OCI-LY7 (cell line): ENCODE measurements at regions not wholly inside any gene's neighbourhood (a gene's known extent, or its start where the extent isn't known, plus 50 kb on each side); places are given as distances from the start of the nearest gene placed in this dataset.

Experiments
- BruUV-seq: library from RNA; stranded (reverse); fragments of 400-500 nt; replicated peaks from 2 replicates; lab custom pipeline; 2021; lab: Mats Ljungman, UMichigan
- CTCF ChIA-PET: fragments of 300-600 bp; sonication (Branson Sonifier 250); formaldehyde crosslinking; loops from one replicate; lab custom pipeline; 2022; ENCODE audit warnings: antibody characterized with exemption; ENCODE audit not compliant: unreplicated experiment; lab: Charles Lee
- POLR2A ChIA-PET: fragments of 300-600 bp; sonication (Branson Sonifier 250); formaldehyde crosslinking; loops from one replicate; lab custom pipeline; 2022; ENCODE audit warnings: antibody characterized with exemption; lab: Charles Lee
- DNase-seq: peaks from one replicate; pipeline ENCODE4 v3.0.0-alpha.2; 2015; ENCODE audit warnings: low spot score
- H2AFZ ChIP-seq: fragments of 200-600 bp; sonication (generic), shearing (Covaris generic); 2 replicates; pipeline ENCODE4 v1.6.1; 2014; ENCODE audit warnings: mild to moderate bottlenecking, antibody characterized with exemption, low read length, moderate library complexity
- H3K27ac ChIP-seq: fragments of 200-600 bp; sonication (generic); 2 replicates; pipeline ENCODE4 v1.5.1; 2014; ENCODE audit warnings: mixed run types, low read depth, mild to moderate bottlenecking, moderate library complexity, low read length, inconsistent platforms; ENCODE audit not compliant: poor library complexity, severe bottlenecking
- H3K36me3 ChIP-seq: fragments of 200-600 bp; sonication (generic); 2 replicates; pipeline ENCODE4 v1.6.1; 2014; ENCODE audit warnings: mild to moderate bottlenecking, antibody characterized with exemption, low read length, moderate library complexity, mixed read lengths; ENCODE audit not compliant: insufficient read depth
- H3K4me1 ChIP-seq: fragments of 200-600 bp; sonication (generic); 2 replicates; pipeline ENCODE4 v1.5.1; 2014; ENCODE audit warnings: mild to moderate bottlenecking, low read length; ENCODE audit not compliant: insufficient read depth, poor library complexity, severe bottlenecking
- H3K4me2 ChIP-seq: fragments of 200-600 bp; sonication (generic); 2 replicates; pipeline ENCODE4 v1.6.1; 2014; ENCODE audit warnings: mild to moderate bottlenecking, low read length
- H3K4me3 ChIP-seq: fragments of 200-600 bp; sonication (generic); 2 replicates; pipeline ENCODE4 v1.5.1; 2014; ENCODE audit warnings: mild to moderate bottlenecking, low read depth, low read length; ENCODE audit not compliant: poor library complexity, severe bottlenecking
- H3K79me2 ChIP-seq: fragments of 200-600 bp; sonication (generic); 2 replicates; pipeline ENCODE4 v1.6.1; 2016; ENCODE audit warnings: low read depth, mild to moderate bottlenecking, low read length, moderate library complexity, mixed read lengths; ENCODE audit not compliant: insufficient read depth
- H3K9me2 ChIP-seq: fragments of 200-600 bp; sonication (generic); 2 replicates; pipeline ENCODE4 v1.6.1; 2016; ENCODE audit warnings: mild to moderate bottlenecking, low read length, mixed read lengths; ENCODE audit not compliant: insufficient read depth
- H3K9me3 ChIP-seq: fragments of 200-600 bp; sonication (generic); 2 replicates; pipeline ENCODE4 v1.6.1; 2014; ENCODE audit warnings: mild to moderate bottlenecking, mixed run types, low read length, mixed read lengths
- H4K20me1 ChIP-seq: fragments of 200-600 bp; sonication (generic); 2 replicates; pipeline ENCODE4 v1.6.1; 2014; ENCODE audit warnings: mild to moderate bottlenecking, antibody characterized with exemption, low read length, moderate library complexity, mixed read lengths; ENCODE audit not compliant: insufficient read depth
- EZH2phosphoT487 ChIP-seq: fragments of 200-600 bp; sonication (generic); IDR thresholded peaks from 2 replicates; pipeline ENCODE4 v1.6.1; 2018; ENCODE audit warnings: low read depth, borderline replicate concordance, mild to moderate bottlenecking, mixed run types, antibody characterized with exemption, low read length, moderate library complexity, mixed read lengths
- intact Hi-C: fragments of 100-400 bp; cut with micrococcal nuclease; formaldehyde crosslinking; loops from one replicate; pipeline ENCODE4 v1.10.0; 2022; ENCODE audit not compliant: unreplicated experiment
- TF ChIP-seq, protein P1 (sequence below): fragments of 200-600 bp; sonication (generic); conservative IDR thresholded peaks from 2 replicates; pipeline ENCODE4 v1.5.1; 2014; ENCODE audit warnings: mild to moderate bottlenecking, antibody characterized with exemption, low read length, moderate library complexity, mixed read lengths

GRCh38 chr16:89033796-89034572, 57.0 kb upstream of the CBFA2T3 start:
- no peak for DNase-seq
- no peaks in the 10 kb centered on the region for H3K9me2 ChIP-seq
- no peak overlapping the region for H2AFZ ChIP-seq
- no peak overlapping the region for H3K27ac ChIP-seq
- no peaks in the 10 kb centered on the region for H4K20me1 ChIP-seq
- ChIA-PET CTCF (interaction anchor here (0.6 to 0.7 kb wide), 2 partner anchors 18 to 50 kb away, joined by 3 to 5 read pairs; no protein-coding TSS in a partner anchor), POLR2A (no interaction called here)
- no peaks in the 10 kb centered on the region for H3K9me3 ChIP-seq
- no peak overlapping the region for H3K4me2 ChIP-seq
- no peaks in the 10 kb centered on the region for H3K36me3 ChIP-seq
- no peak overlapping the region for H3K4me3 ChIP-seq
- H3K4me1 ChIP-seq, result peaks cover 32% of the 10 kb centered on the region
- no peaks in the 10 kb centered on the region for H3K79me2 ChIP-seq
- BruUV-seq, result no TSS peak
- intact Hi-C loops, result no loop called here
- no peak for TF ChIP-seq EZH2phosphoT487
- TF ChIP-seq, protein P1, sequence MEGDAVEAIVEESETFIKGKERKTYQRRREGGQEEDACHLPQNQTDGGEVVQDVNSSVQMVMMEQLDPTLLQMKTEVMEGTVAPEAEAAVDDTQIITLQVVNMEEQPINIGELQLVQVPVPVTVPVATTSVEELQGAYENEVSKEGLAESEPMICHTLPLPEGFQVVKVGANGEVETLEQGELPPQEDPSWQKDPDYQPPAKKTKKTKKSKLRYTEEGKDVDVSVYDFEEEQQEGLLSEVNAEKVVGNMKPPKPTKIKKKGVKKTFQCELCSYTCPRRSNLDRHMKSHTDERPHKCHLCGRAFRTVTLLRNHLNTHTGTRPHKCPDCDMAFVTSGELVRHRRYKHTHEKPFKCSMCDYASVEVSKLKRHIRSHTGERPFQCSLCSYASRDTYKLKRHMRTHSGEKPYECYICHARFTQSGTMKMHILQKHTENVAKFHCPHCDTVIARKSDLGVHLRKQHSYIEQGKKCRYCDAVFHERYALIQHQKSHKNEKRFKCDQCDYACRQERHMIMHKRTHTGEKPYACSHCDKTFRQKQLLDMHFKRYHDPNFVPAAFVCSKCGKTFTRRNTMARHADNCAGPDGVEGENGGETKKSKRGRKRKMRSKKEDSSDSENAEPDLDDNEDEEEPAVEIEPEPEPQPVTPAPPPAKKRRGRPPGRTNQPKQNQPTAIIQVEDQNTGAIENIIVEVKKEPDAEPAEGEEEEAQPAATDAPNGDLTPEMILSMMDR, result no peak

GRCh38 chr16:89034573-89034961, 57.6 kb upstream of the CBFA2T3 start:
- no peak for DNase-seq
- POLR2A ChIA-PET, result no interaction called here
- Histone ChIP-seq H3K27ac (no peak overlapping the region), H3K9me2 (no peaks in the 10 kb centered on the region), H3K4me2 (no peak overlapping the region), H3K9me3 (no peaks in the 10 kb centered on the region), H3K4me1 (peaks cover 38% of the 10 kb centered on the region), H3K36me3 (no peaks in the 10 kb centered on the region), H4K20me1 (no peaks in the 10 kb centered on the region), H2AFZ (no peak overlapping the region), H3K79me2 (no peaks in the 10 kb centered on the region), H3K4me3 (no peak overlapping the region)
- intact Hi-C loops, result no loop called here
- CTCF ChIA-PET, result interaction anchor here (0.7 kb wide), 1 partner anchor 50 kb away, joined by 3 read pairs; no protein-coding TSS in a partner anchor
- TF ChIP-seq, protein P1, result no peak
- no peak for TF ChIP-seq EZH2phosphoT487
- BruUV-seq, result no TSS peak
